ENCODE measurements at regions not wholly inside any gene's neighbourhood (a gene's known extent, or its start where the extent isn't known, plus 50 kb on each side); places are given as distances from the start of the nearest gene placed in this dataset.

GRCh38 chr1:4963251-4963650 is 308.8 kb downstream of the AJAP1 start:
- TF ChIP-seq POLR2A (IDR thresholded peaks at IDR 0.05) = no peak
- TF ChIP-seq CTCF (IDR thresholded peaks at IDR 0.05) = no peak

Data from right lobe of liver (tissue), 4 donors.